GM18907 (cell line): ENCODE measurements at regions not wholly inside any gene's neighbourhood (a gene's known extent, or its start where the extent isn't known, plus 50 kb on each side); places are given as distances from the start of the nearest gene placed in this dataset.

Experiments used
- ATAC-seq: cut with Tn5 transposase; IDR thresholded peaks from one replicate; pipeline ENCODE4 v1.9.1; 2021; ENCODE audit warnings: mild to moderate bottlenecking, moderate library complexity; ENCODE audit not compliant: unreplicated experiment

- no peak for ATAC-seq
These were observed 50.5 kb upstream of the ADGRG2 start for GRCh38 chrX:19172741-19173140.

- no peak for ATAC-seq
These were observed 52.2 kb upstream of the ADGRG2 start for GRCh38 chrX:19174401-19175025.

GRCh38 chrX:19176901-19177630 lies 54.8 kb upstream of the ADGRG2 start:
- ATAC-seq: no peak

- ATAC-seq: no peak
These were observed 55.5 kb upstream of the ADGRG2 start for GRCh38 chrX:19177721-19178120.

GRCh38 chrX:19178402-19178801 lies 56.1 kb upstream of the ADGRG2 start:
- no peak for ATAC-seq

- ATAC-seq: no peak
These were observed 57.1 kb upstream of the ADGRG2 start for GRCh38 chrX:19179389-19179788.

GRCh38 chrX:19181345-19181744 lies 59.1 kb upstream of the ADGRG2 start:
- ATAC-seq: no peak

GRCh38 chrX:19182785-19183184 lies 60.5 kb upstream of the ADGRG2 start:
- ATAC-seq: no peak

GRCh38 chrX:19183761-19184477 lies 61.7 kb upstream of the ADGRG2 start:
- ATAC-seq: no peak

- no peak for ATAC-seq
These were observed 66.3 kb upstream of the ADGRG2 start for GRCh38 chrX:19188566-19188965.

GRCh38 chrX:19190902-19191301 lies 68.6 kb upstream of the ADGRG2 start:
- no peak for ATAC-seq

- ATAC-seq: no peak
These were observed 71.3 kb upstream of the ADGRG2 start for GRCh38 chrX:19193565-19193964.

- peak; percentile 67 for ATAC-seq
These were observed 72.3 kb upstream of the ADGRG2 start for GRCh38 chrX:19194285-19195242.

- no peak for ATAC-seq
These were observed 73.0 kb upstream of the ADGRG2 start for GRCh38 chrX:19195243-19195610.

GRCh38 chrX:19198473-19198872 lies 76.2 kb upstream of the ADGRG2 start:
- no peak for ATAC-seq

- ATAC-seq: no peak
These were observed 79.9 kb upstream of the ADGRG2 start for GRCh38 chrX:19202171-19202570.

GRCh38 chrX:19204636-19205035 lies 82.4 kb upstream of the ADGRG2 start:
- ATAC-seq: no peak

- ATAC-seq: peak; percentile 44
These were observed 89.8 kb upstream of the ADGRG2 start for GRCh38 chrX:19212037-19212436.

GRCh38 chrX:19213610-19214152 lies 91.4 kb upstream of the ADGRG2 start:
- no peak for ATAC-seq

GRCh38 chrX:19214311-19214710 lies 92.0 kb upstream of the ADGRG2 start:
- no peak for ATAC-seq

- no peak for ATAC-seq
These were observed 103.6 kb upstream of the ADGRG2 start for GRCh38 chrX:19225909-19226308.
